HEK293 (cell line): ENCODE measurements at regions not wholly inside any gene's neighbourhood (a gene's known extent, or its start where the extent isn't known, plus 50 kb on each side); places are given as distances from the start of the nearest gene placed in this dataset.

Experiments
- GLI4 ChIP-seq: fragments of 450-650 bp; formaldehyde crosslinking; IDR thresholded peaks from 2 replicates; pipeline ENCODE4 v1.5.1; 2016; ENCODE audit warnings: missing biosample characterization, missing genetic modification characterization
- TF ChIP-seq, protein P1 (sequence below): fragments of 450-650 bp; formaldehyde crosslinking; IDR thresholded peaks from 2 replicates; pipeline ENCODE4 v1.5.1; 2016; ENCODE audit warnings: missing biosample characterization, missing genetic modification characterization

DNA sequence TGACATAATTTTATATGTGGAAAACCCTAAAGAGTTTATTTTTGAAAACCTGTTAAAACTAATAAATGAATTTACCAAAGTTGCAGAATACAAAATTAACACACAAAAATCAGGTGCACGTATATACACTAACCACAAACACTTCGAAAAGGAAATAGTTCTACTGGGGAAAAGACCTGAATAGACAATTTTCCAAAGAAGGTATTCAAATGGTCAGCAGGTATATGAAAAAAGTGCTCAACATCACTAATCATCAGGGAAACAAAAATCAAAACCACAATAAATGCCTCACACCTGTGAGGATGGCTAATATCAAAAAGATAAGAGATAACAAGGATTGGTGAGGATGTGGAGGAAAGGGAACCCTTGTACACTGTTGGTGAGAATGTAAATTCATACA is 110.6 kb downstream of the PXDC1 start:
- TF ChIP-seq GLI4 (tag by site-specific recombination) = no peak
- TF ChIP-seq, protein P1, sequence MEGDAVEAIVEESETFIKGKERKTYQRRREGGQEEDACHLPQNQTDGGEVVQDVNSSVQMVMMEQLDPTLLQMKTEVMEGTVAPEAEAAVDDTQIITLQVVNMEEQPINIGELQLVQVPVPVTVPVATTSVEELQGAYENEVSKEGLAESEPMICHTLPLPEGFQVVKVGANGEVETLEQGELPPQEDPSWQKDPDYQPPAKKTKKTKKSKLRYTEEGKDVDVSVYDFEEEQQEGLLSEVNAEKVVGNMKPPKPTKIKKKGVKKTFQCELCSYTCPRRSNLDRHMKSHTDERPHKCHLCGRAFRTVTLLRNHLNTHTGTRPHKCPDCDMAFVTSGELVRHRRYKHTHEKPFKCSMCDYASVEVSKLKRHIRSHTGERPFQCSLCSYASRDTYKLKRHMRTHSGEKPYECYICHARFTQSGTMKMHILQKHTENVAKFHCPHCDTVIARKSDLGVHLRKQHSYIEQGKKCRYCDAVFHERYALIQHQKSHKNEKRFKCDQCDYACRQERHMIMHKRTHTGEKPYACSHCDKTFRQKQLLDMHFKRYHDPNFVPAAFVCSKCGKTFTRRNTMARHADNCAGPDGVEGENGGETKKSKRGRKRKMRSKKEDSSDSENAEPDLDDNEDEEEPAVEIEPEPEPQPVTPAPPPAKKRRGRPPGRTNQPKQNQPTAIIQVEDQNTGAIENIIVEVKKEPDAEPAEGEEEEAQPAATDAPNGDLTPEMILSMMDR (tag by site-specific recombination) = no peak
